GM23248 (cell line): ENCODE measurements at regions not wholly inside any gene's neighbourhood (a gene's known extent, or its start where the extent isn't known, plus 50 kb on each side); places are given as distances from the start of the nearest gene placed in this dataset.

ENCODE experiments used
- DNase-seq: peaks from one replicate; pipeline ENCODE4 v3.0.0-alpha.2; 2015
- H2AFZ ChIP-seq: fragments of 200-600 bp; sonication (generic); 2 replicates; pipeline ENCODE4 v1.6.1; 2016; ENCODE audit warnings: antibody characterized with exemption
- H3F3A ChIP-seq: fragments of 200-600 bp; sonication (generic); 2 replicates; pipeline ENCODE4 v1.6.1; 2016; ENCODE audit warnings: mild to moderate bottlenecking, antibody characterized with exemption, mixed run types; ENCODE audit not compliant: insufficient read depth
- H3K27ac ChIP-seq: fragments of 200-600 bp; sonication (generic); 2 replicates; pipeline ENCODE4 v1.5.1; 2016; ENCODE audit warnings: mild to moderate bottlenecking
- H3K27me3 ChIP-seq: fragments of 200-600 bp; sonication (generic); replicated peaks from 2 replicates; pipeline ENCODE4 v1.6.1; 2016; ENCODE audit warnings: mild to moderate bottlenecking; ENCODE audit not compliant: insufficient read depth
- H3K36me3 ChIP-seq: fragments of 200-600 bp; sonication (generic); 2 replicates; pipeline ENCODE4 v1.6.1; 2016; ENCODE audit warnings: low read depth, mild to moderate bottlenecking
- H3K4me1 ChIP-seq: fragments of 200-600 bp; sonication (generic); 2 replicates; pipeline ENCODE4 v1.6.1; 2016; ENCODE audit warnings: mild to moderate bottlenecking; ENCODE audit not compliant: insufficient read depth
- H3K4me2 ChIP-seq: fragments of 200-600 bp; sonication (generic); one replicate; pipeline ENCODE4 v1.6.1; 2016; ENCODE audit warnings: mild to moderate bottlenecking; ENCODE audit not compliant: unreplicated experiment
- H3K4me3 ChIP-seq: fragments of 200-600 bp; sonication (generic); 2 replicates; pipeline ENCODE4 v1.5.1; 2016; ENCODE audit warnings: mild to moderate bottlenecking
- H3K79me2 ChIP-seq: fragments of 200-600 bp; sonication (generic); 2 replicates; pipeline ENCODE4 v1.6.1; 2016; ENCODE audit warnings: mild to moderate bottlenecking; ENCODE audit not compliant: insufficient read depth
- H3K9ac ChIP-seq: fragments of 200-600 bp; sonication (generic); 2 replicates; pipeline ENCODE4 v1.6.1; 2016; ENCODE audit warnings: mild to moderate bottlenecking
- H3K9me2 ChIP-seq: fragments of 200-600 bp; sonication (generic); 2 replicates; pipeline ENCODE4 v1.6.1; 2016; ENCODE audit warnings: mixed run types, mild to moderate bottlenecking, moderate library complexity; ENCODE audit not compliant: insufficient read depth
- H3K9me3 ChIP-seq: fragments of 200-600 bp; sonication (generic); one replicate; pipeline ENCODE4 v1.6.1; 2017; ENCODE audit warnings: low read depth
- H4K20me1 ChIP-seq: fragments of 200-600 bp; sonication (generic); 2 replicates; pipeline ENCODE4 v1.6.0; 2016; ENCODE audit not compliant: insufficient read depth
- EZH2 ChIP-seq: fragments of 200-600 bp; sonication (generic); IDR thresholded peaks from 2 replicates; pipeline ENCODE4 v1.6.1; 2018; ENCODE audit warnings: antibody characterized with exemption, mild to moderate bottlenecking; ENCODE audit not compliant: insufficient read depth, poor library complexity, severe bottlenecking
- EZH2phosphoT487 ChIP-seq: fragments of 200-600 bp; sonication (generic); IDR thresholded peaks from 2 replicates; pipeline ENCODE4 v1.6.1; 2018; ENCODE audit warnings: antibody characterized with exemption, moderate library complexity, mild to moderate bottlenecking, low read depth; ENCODE audit not compliant: insufficient read depth
- WGBS, 2 experiments: methylation state at CpG; one replicate each; pipeline ENCODE4 v1.1.6; 2015 to 2017; ENCODE audit warnings: low lambda C conversion rate in 2 of 2, low coverage in 1 of 2; ENCODE audit errors: missing lambda C conversion rate in 2 of 2; 5-methylcytosine and 5-hydroxymethylcytosine counted together
- in situ Hi-C: fragments of 300-500 bp; cut with MboI; formaldehyde crosslinking; loops from 2 replicates; pipeline ENCODE4 v1.15.0; 2020

- no peak for DNase-seq
- no peaks in the 10 kb centered on the region for H3K79me2 ChIP-seq
- WGBS, 2 experiments, result 17 to 25% methylated on average over 1 of the region's 1 CpG
- H3K9ac ChIP-seq, result no peak overlapping the region
- no peak for TF ChIP-seq EZH2
- TF ChIP-seq EZH2phosphoT487, result no peak
- no peaks in the 10 kb centered on the region for H3K9me2 ChIP-seq
- H3K4me2 ChIP-seq, result no peak overlapping the region
- H3K4me1 ChIP-seq, result no peaks in the 10 kb centered on the region
- in situ Hi-C loops, result no loop called here
- H3K27me3 ChIP-seq, result no peaks in the 10 kb centered on the region
- H3K36me3 ChIP-seq, result no peaks in the 10 kb centered on the region
- no peak overlapping the region for H3K27ac ChIP-seq
- H2AFZ ChIP-seq, result no peak overlapping the region
- no peak overlapping the region for H3K4me3 ChIP-seq
- H4K20me1 ChIP-seq, result no peaks in the 10 kb centered on the region
- no peaks in the 10 kb centered on the region for H3K9me3 ChIP-seq
- H3F3A ChIP-seq, result no peaks in the 10 kb centered on the region
Observed at GRCh38 chr6:65903992-65904391, 197.0 kb upstream of the EYS start.

- Histone ChIP-seq H3F3A (no peaks in the 10 kb centered on the region), H3K27ac (no peak overlapping the region), H3K9me2 (no peaks in the 10 kb centered on the region), H3K4me2 (no peak overlapping the region), H3K9me3 (no peaks in the 10 kb centered on the region), H3K9ac (no peak overlapping the region), H3K27me3 (no peaks in the 10 kb centered on the region), H4K20me1 (no peaks in the 10 kb centered on the region), H3K4me1 (no peaks in the 10 kb centered on the region), H3K79me2 (no peaks in the 10 kb centered on the region), H2AFZ (no peak overlapping the region), H3K36me3 (no peaks in the 10 kb centered on the region), H3K4me3 (no peak overlapping the region)
- no peak for DNase-seq
- in situ Hi-C loops, result no loop called here
- TF ChIP-seq EZH2, result no peak
- no peak for TF ChIP-seq EZH2phosphoT487
Observed at GRCh38 chr6:65900928-65901327, 193.9 kb upstream of the EYS start.

GRCh38 chr6:65896140-65896539 lies 189.1 kb upstream of the EYS start:
- Histone ChIP-seq H3K4me1 (no peaks in the 10 kb centered on the region), H3K9me2 (no peaks in the 10 kb centered on the region), H2AFZ (no peak overlapping the region), H3K27me3 (no peaks in the 10 kb centered on the region), H3K79me2 (no peaks in the 10 kb centered on the region), H3K4me2 (no peak overlapping the region), H3K4me3 (no peak overlapping the region), H3K9me3 (no peaks in the 10 kb centered on the region), H4K20me1 (no peaks in the 10 kb centered on the region), H3K36me3 (no peaks in the 10 kb centered on the region), H3K9ac (no peak overlapping the region), H3F3A (no peaks in the 10 kb centered on the region), H3K27ac (no peak overlapping the region)
- 0% methylated on average over 1 of the region's 1 CpG for WGBS, 2 experiments
- in situ Hi-C loops, result no loop called here
- no peak for DNase-seq
- TF ChIP-seq EZH2 (no peak), EZH2phosphoT487 (no peak)

GRCh38 chr6:65876668-65877067 lies 169.6 kb upstream of the EYS start:
- no peaks in the 10 kb centered on the region for H3K4me1 ChIP-seq
- no peak for DNase-seq
- H3K36me3 ChIP-seq, result no peaks in the 10 kb centered on the region
- H3K27me3 ChIP-seq, result no peaks in the 10 kb centered on the region
- no peaks in the 10 kb centered on the region for H3F3A ChIP-seq
- in situ Hi-C loops, result no loop called here
- H3K9me3 ChIP-seq, result peaks cover 7% of the 10 kb centered on the region
- no peak overlapping the region for H3K4me2 ChIP-seq
- H3K79me2 ChIP-seq, result no peaks in the 10 kb centered on the region
- H3K27ac ChIP-seq, result no peak overlapping the region
- 22 to 24% methylated on average over 2 of the region's 2 CpGs for WGBS, 2 experiments
- TF ChIP-seq EZH2 (no peak), EZH2phosphoT487 (no peak)
- no peak overlapping the region for H2AFZ ChIP-seq
- H3K9me2 ChIP-seq, result no peaks in the 10 kb centered on the region
- no peak overlapping the region for H3K4me3 ChIP-seq
- H3K9ac ChIP-seq, result no peak overlapping the region
- no peaks in the 10 kb centered on the region for H4K20me1 ChIP-seq

- in situ Hi-C loops, result no loop called here
Observed at GRCh38 chr6:65852369-65852852, 145.4 kb upstream of the EYS start.

More at GRCh38 chr6:65852369-65852852, 145.4 kb upstream of the EYS start:
- Histone ChIP-seq H3F3A (no peaks in the 10 kb centered on the region), H4K20me1 (no peaks in the 10 kb centered on the region), H3K9ac (no peak overlapping the region), H3K36me3 (no peaks in the 10 kb centered on the region), H3K9me2 (no peaks in the 10 kb centered on the region), H3K4me2 (no peak overlapping the region), H3K9me3 (no peaks in the 10 kb centered on the region), H3K79me2 (no peaks in the 10 kb centered on the region), H3K4me3 (no peak overlapping the region), H2AFZ (no peak overlapping the region), H3K27ac (no peak overlapping the region), H3K27me3 (no peaks in the 10 kb centered on the region), H3K4me1 (no peaks in the 10 kb centered on the region)
- 4 to 15% methylated on average over 2 of the region's 2 CpGs for WGBS, 2 experiments
- TF ChIP-seq EZH2phosphoT487 (no peak), EZH2 (no peak)
- DNase-seq, result no peak
